ENCODE measurements at regions not wholly inside any gene's neighbourhood (a gene's known extent, or its start where the extent isn't known, plus 50 kb on each side); places are given as distances from the start of the nearest gene placed in this dataset.
A peak's percentile ranks its signal among the peaks of the same experiment; 100 is the strongest.

- no peak for TF ChIP-seq MEF2A (IDR thresholded peaks at IDR 0.05; ENCODE audit: borderline replicate concordance, low read depth)
- no peak for TF ChIP-seq JUND (IDR thresholded peaks at IDR 0.05)
- no peak for TF ChIP-seq FOXM1 (IDR thresholded peaks at IDR 0.05; ENCODE audit: low read depth)
Observed at GRCh38 chrX:39703307-39703706, 394.5 kb downstream of the BCOR start (continued).

GRCh38 chrX:39704590-39704989, 393.2 kb downstream of the BCOR start:
- H3K4me2 ChIP-seq, result no peak overlapping the region
- no peak overlapping the region for H2AFZ ChIP-seq (ENCODE audit: low read depth)
- ChIA-PET POLR2A (no interaction called here), CTCF (no interaction called here)
- no peaks in the 10 kb centered on the region for H3K36me3 ChIP-seq (replicated peaks in 1 of 2; ENCODE audit: control insufficient read depth in 1 of 2, insufficient read depth in 2 of 2, low read length in 1 of 2)
- no peaks in the 10 kb centered on the region for H3K79me2 ChIP-seq (ENCODE audit: insufficient read depth)
- no peaks in the 10 kb centered on the region for H3K27me3 ChIP-seq (ENCODE audit: insufficient read depth)
- H3K9ac ChIP-seq, result no peak overlapping the region
- no peaks in the 10 kb centered on the region for H3F3A ChIP-seq (replicated peaks; ENCODE audit: insufficient read depth)
- H3K9me2 ChIP-seq, result no peaks in the 10 kb centered on the region
- H4K20me1 ChIP-seq (ENCODE audit: insufficient read depth), result no peaks in the 10 kb centered on the region
- H3K9me3 ChIP-seq, result no peaks in the 10 kb centered on the region
- no peak overlapping the region for H3K27ac ChIP-seq (ENCODE audit: low read depth in 2 of 2, low read length in 1 of 2)
- H3K4me3 ChIP-seq (ENCODE audit: low read depth in 2 of 2, low read length in 1 of 2), result no peak overlapping the region
- no peak for DNase-seq
- no peak for TF ChIP-seq RCOR1 (IDR thresholded peaks at IDR 0.05; ENCODE audit: low read length)
- TF ChIP-seq RAD21 (IDR thresholded peaks at IDR 0.05; ENCODE audit: low read length), result no peak
- no peak for TF ChIP-seq ZBTB33 (IDR thresholded peaks at IDR 0.05; ENCODE audit: borderline replicate concordance, low read depth)
- no peak for TF ChIP-seq MEF2A (IDR thresholded peaks at IDR 0.05; ENCODE audit: borderline replicate concordance, low read depth)
- TF ChIP-seq GABPA (IDR thresholded peaks at IDR 0.05; ENCODE audit: low read depth), result no peak
- TF ChIP-seq TAF1 (IDR thresholded peaks at IDR 0.05; ENCODE audit: borderline replicate concordance, low read depth, low read length), result no peak
- TF ChIP-seq NRF1 (IDR thresholded peaks at IDR 0.05; ENCODE audit: low read depth, low read length), result no peak
- no peak for TF ChIP-seq RXRA (IDR thresholded peaks at IDR 0.05; ENCODE audit: borderline replicate concordance, low read depth)
- no peak for TF ChIP-seq MAX (IDR thresholded peaks at IDR 0.05; ENCODE audit: low read depth)
- TF ChIP-seq MXI1 (IDR thresholded peaks at IDR 0.05; ENCODE audit: low read depth, low read length), result no peak
- no peak for TF ChIP-seq TEAD4 (IDR thresholded peaks at IDR 0.05; ENCODE audit: borderline replicate concordance, insufficient read depth)
- TF ChIP-seq RFX5 (IDR thresholded peaks at IDR 0.05; ENCODE audit: low read length), result no peak
- no peak for TF ChIP-seq YY1 (IDR thresholded peaks at IDR 0.05; ENCODE audit: low read depth)
- no peak for TF ChIP-seq FOXJ3 (CRISPR knock-in tag; IDR thresholded peaks at IDR 0.05)
- WGBS (ENCODE audit: low lambda C conversion rate), result 61% methylated on average over 5 of the region's 5 CpGs
- H3K4me1 ChIP-seq (ENCODE audit: control insufficient read depth in 1 of 2, insufficient read depth in 2 of 2, low read depth in 1 of 2, low read length in 1 of 2), result no peaks in the 10 kb centered on the region; a peak in 1 of 4 replicates

- H3K4me3 ChIP-seq (ENCODE audit: low read depth in 2 of 2, low read length in 1 of 2), result no peak overlapping the region
- no peak overlapping the region for H2AFZ ChIP-seq (ENCODE audit: low read depth)
- H3K4me1 ChIP-seq (ENCODE audit: control insufficient read depth in 1 of 2, insufficient read depth in 2 of 2, low read depth in 1 of 2, low read length in 1 of 2), result no peaks in the 10 kb centered on the region; a peak in 1 of 4 replicates
- WGBS (ENCODE audit: low lambda C conversion rate), result 0% methylated on average over 1 of the region's 2 CpGs
- no peaks in the 10 kb centered on the region for H3K27me3 ChIP-seq (ENCODE audit: insufficient read depth)
- no peak for DNase-seq
- no peak overlapping the region for H3K9ac ChIP-seq
- H3K36me3 ChIP-seq (replicated peaks in 1 of 2; ENCODE audit: control insufficient read depth in 1 of 2, insufficient read depth in 2 of 2, low read length in 1 of 2), result no peaks in the 10 kb centered on the region
- H3K9me3 ChIP-seq, result no peaks in the 10 kb centered on the region
- no peak overlapping the region for H3K4me2 ChIP-seq
- no peaks in the 10 kb centered on the region for H3K79me2 ChIP-seq (ENCODE audit: insufficient read depth)
- H3K9me2 ChIP-seq, result no peaks in the 10 kb centered on the region
- H4K20me1 ChIP-seq (ENCODE audit: insufficient read depth), result no peaks in the 10 kb centered on the region
- H3F3A ChIP-seq (replicated peaks; ENCODE audit: insufficient read depth), result no peaks in the 10 kb centered on the region
- H3K27ac ChIP-seq (ENCODE audit: low read depth in 2 of 2, low read length in 1 of 2), result no peak overlapping the region; a peak in 1 of 4 replicates
- ChIA-PET CTCF (interaction anchor here (1.3 kb wide), 1 partner anchor 27 kb away, joined by 4 read pairs; no protein-coding TSS in a partner anchor), POLR2A (no interaction called here)
- TF ChIP-seq MXI1 (IDR thresholded peaks at IDR 0.05; ENCODE audit: low read depth, low read length), result no peak
- 0 out of 2 replicates have a peak, but pooled peaks have one; percentile 18 for TF ChIP-seq TEAD4 (IDR thresholded peaks at IDR 0.05; ENCODE audit: borderline replicate concordance, insufficient read depth)
- no peak for TF ChIP-seq ELF1 (IDR thresholded peaks at IDR 0.05)
- TF ChIP-seq RXRA (IDR thresholded peaks at IDR 0.05; ENCODE audit: borderline replicate concordance, low read depth), result no peak
- TF ChIP-seq REST (IDR thresholded peaks at IDR 0.05; ENCODE audit: low read depth, low read length), result no peak
- no peak for TF ChIP-seq YY1 (IDR thresholded peaks at IDR 0.05; ENCODE audit: low read depth)
- TF ChIP-seq EP300 (IDR thresholded peaks at IDR 0.05; ENCODE audit: borderline replicate concordance in 1 of 2, low read depth in 1 of 2, low read length in 1 of 2), result 0 out of 4 replicates have a peak, but pooled peaks of 1 of the 2 experiments have one; percentile 19
- TF ChIP-seq FOSL2 (IDR thresholded peaks at IDR 0.05; ENCODE audit: borderline replicate concordance, low read depth), result peak; percentile 83
- TF ChIP-seq GABPA (IDR thresholded peaks at IDR 0.05; ENCODE audit: low read depth), result no peak
- peak; percentile 73; the same call in 1 of the 2 replicates for TF ChIP-seq MAX (IDR thresholded peaks at IDR 0.05; ENCODE audit: low read depth)
- no peak for TF ChIP-seq TAF1 (IDR thresholded peaks at IDR 0.05; ENCODE audit: borderline replicate concordance, low read depth, low read length)
- TF ChIP-seq CHD2 (IDR thresholded peaks at IDR 0.05; ENCODE audit: low read length, partially characterized antibody), result no peak
- TF ChIP-seq RAD21 (IDR thresholded peaks at IDR 0.05; ENCODE audit: low read length), result peak; percentile 29
Observed at GRCh38 chrX:39705290-39705689, 392.5 kb downstream of the BCOR start.
